Esophagus muscularis mucosa (tissue), 4 donors: ENCODE measurements at regions not wholly inside any gene's neighbourhood (a gene's known extent, or its start where the extent isn't known, plus 50 kb on each side); places are given as distances from the start of the nearest gene placed in this dataset.

Experiments used
- CTCF ChIP-seq, 3 experiments: fragments of 200-600 bp in 2 of 3; fragments of 450-650 bp in 1 of 3; sonication (generic) in 2 of 3; IDR thresholded peaks; one replicate each; pipeline ENCODE4 v1.5.1; 2017 to 2019; ENCODE audit warnings: antibody characterized with exemption in 3 of 3, mild to moderate bottlenecking in 2 of 3, moderate library complexity in 1 of 3
- EP300 ChIP-seq: sonication (generic); formaldehyde crosslinking; IDR thresholded peaks from one replicate; pipeline ENCODE4 v1.6.1; 2017; ENCODE audit warnings: antibody characterized with exemption
- POLR2A ChIP-seq: fragments of 450-650 bp; IDR thresholded peaks from one replicate; pipeline ENCODE4 v1.6.1; 2017; ENCODE audit warnings: antibody characterized with exemption, moderate library complexity, mild to moderate bottlenecking, low read depth

GRCh38 chr11:116240710-116241109 lies 532.1 kb downstream of the BUD13 start:
- no peak for TF ChIP-seq EP300
- no peak for TF ChIP-seq CTCF (IDR thresholded peaks at IDR 0.05)
- TF ChIP-seq POLR2A, result no peak
